GM10248 (cell line): ENCODE measurements at regions not wholly inside any gene's neighbourhood (a gene's known extent, or its start where the extent isn't known, plus 50 kb on each side); places are given as distances from the start of the nearest gene placed in this dataset.
"Not testable (repeated sequence)": the region's sequence is repeated elsewhere in the genome, so short reads cannot be mapped to it uniquely, and the experiment has no call there.

Experiments
- CTCF ChIA-PET: fragments of 300-600 bp; sonication (Branson Sonifier 250); formaldehyde crosslinking; extraction: SDS; loops from one replicate; lab custom pipeline; 2021; ENCODE audit warnings: antibody characterized with exemption; lab: Yijun Ruan, JAX
- POLR2A ChIA-PET: fragments of 350-650 bp; sonication (Branson Sonifier 250); formaldehyde crosslinking; extraction: SDS; loops from one replicate; lab custom pipeline; 2020; ENCODE audit warnings: antibody characterized with exemption; lab: Yijun Ruan, JAX
- DNase-seq: peaks from one replicate; pipeline ENCODE4 v3.0.0; 2012; ENCODE audit errors: extremely low spot score

DNA sequence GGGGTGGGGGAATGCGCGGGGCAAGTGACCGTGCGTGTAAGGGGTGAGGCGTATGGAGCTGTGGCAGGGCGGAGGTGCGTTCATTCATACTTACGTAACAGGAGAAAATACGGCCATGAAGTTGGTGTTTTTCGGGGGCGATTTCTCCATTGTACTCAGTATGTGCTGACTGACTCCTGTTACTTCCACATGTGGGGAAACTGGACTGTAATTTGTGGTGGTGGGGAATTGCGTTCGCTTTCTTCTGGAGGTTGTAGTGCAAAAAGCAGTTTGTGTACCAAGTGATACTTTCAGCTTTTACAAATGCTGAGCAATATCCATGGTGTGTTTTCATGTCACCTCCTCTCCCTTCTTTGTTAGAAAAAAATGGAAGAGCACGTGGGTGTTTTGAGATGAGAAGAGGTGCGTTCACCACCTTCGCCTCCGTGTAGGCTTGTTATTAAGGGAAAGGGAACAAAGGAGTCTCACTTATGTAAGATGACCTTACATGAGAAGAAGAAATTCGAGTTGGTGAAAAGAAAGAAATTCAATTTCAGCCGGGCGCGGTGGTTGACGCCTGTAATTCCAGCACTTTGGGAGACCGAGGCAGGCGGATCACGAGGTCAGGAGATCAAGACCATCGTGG is 181.1 kb upstream of the NOTCH2NLA start:
- DNase-seq, POLR2A ChIA-PET, CTCF ChIA-PET: not testable (repeated sequence)

DNA sequence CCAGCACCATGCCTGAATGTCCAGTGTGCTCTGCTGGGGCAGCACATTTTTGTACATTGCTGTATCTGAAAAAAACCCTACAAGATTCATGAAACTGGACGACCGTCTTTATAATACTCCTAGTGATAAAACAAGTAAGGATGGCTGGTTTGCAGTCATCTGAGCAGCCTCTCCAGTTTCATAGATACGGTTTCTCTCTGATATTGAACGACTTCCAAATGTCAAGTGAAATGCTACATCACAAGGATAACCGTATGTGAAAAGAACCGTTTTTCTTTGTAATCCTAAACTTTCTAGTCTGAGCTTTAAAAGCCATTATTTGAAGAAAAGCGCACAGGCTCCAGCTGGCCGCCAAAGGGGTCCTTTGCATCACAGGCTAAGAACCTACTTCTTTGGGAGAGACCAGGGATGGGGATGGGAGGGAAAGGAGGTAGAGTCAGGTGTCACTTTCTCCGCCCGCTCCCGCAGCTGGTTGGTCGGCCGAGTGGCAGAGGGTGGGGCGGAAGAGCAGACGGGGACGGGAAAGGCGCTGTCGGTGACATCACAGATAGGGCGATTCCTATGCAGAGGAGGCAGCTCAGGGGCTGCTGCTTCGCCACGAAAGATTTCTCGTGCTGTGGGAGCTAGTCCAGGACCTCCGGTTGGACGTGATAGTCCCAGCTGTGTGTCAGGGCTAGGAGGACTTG is 180.4 kb upstream of the NOTCH2NLA start:
- DNase-seq, POLR2A ChIA-PET, CTCF ChIA-PET: not testable (repeated sequence)

DNA sequence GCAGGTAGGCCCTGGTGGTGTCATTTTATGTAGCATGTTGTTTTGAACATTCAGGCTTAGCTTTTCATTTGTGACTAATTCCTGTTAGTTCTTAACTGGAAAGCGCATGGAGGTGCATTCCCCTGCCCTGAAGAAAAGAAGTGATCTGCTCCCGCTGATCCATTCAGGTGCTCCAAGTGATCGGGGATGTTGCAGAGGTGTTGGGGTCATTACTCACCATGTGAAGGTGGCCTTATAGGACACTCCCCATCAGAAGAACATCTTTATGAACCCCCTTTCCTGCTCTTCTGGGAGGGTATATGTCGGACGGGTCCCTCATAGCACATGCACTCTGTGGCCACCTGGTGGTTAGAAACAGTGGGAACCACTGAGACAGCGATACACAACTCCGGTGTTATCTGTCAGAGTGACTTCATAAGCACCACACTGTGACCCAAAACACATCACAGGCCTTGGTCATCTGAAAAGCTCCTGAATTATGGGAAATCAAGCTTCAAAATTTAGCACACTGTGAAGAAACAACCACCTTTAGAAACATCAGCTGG is 172.5 kb upstream of the NOTCH2NLA start:
- DNase-seq, POLR2A ChIA-PET, CTCF ChIA-PET: not testable (repeated sequence)

DNA sequence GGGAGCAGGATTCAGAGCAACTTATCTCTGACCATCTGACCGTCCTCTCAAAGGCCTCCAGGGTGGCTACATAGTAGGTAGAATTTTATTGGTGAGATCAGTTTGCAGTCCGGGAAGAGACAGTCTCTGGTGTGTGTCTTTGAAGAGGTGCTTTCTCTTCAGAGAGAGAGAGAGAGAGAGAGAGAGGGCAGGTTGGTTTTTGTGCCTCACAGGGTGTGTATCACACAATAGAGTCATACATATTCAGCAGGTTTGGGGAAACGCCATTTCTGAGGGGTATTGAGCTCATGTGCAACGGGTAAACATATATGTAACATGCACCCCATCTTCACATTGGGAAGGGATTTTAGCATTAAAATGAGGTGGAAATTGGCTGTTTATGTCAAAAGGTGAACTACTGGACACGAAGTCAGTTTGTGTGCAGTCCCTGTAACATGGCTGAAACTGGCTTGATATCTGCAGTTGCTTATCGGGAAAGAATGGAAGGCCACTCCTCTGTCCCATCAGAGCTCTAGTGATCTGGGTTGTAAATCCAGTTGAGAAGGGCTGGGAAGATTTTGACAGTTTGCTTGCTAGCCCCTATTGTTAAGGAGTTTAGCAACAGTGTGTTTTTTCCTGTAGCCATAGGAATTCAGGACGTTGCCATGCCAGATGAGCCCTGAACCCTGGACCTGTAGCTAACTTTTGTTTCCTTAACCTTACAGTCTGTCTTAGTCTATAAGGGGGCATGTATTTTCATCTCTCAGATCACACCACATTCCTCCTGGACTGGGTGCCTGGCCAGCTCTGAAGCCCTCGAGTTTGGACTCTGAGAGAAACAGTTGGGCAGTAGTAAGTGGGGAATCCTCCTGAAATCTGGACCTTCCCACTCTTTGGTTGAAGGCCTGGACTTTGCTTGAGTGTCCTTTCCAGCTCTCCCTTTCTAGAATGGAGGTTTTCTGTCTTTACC is 171.6 kb upstream of the NOTCH2NLA start:
- CTCF ChIA-PET, POLR2A ChIA-PET, DNase-seq: not testable (repeated sequence)

DNA sequence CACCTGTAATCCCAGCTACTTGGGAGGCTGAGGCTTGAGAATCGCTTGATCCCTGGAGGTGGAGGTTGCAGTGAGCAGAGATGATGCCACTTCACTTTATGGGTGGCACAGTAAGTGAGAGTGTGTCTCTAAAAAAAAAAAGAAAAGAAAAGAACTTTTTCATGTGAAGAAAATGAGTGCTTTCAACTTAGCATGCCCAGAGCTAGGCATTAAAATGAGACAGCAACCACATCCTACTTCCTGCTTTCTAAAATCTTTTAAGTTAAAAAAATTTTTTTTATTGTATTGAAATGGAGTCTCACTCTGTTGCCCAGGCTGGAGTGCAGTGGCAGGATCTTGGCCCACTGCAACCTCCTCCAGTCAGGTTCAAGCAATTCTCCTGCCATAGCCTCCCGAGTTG is 170.4 kb upstream of the NOTCH2NLA start:
- POLR2A ChIA-PET, CTCF ChIA-PET, DNase-seq: not testable (repeated sequence)

DNA sequence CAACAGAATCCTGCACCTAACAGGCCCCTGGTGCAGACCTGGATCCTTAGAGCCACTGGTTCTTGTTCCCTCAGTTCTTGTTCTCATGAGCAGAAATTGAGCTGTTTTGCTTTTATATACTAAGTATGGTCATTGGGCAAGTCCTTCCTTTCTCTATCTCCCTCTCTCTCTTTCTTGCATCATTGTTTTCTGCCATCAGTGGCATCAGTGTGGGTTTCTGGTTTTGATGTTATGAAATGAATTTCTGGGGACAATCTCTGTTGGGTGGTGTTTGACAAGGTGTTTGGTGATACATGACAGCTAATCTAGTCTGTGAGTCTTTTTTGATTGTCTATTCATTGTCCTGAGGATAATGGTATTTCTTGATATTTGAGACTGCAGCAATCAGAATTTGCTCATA is 168.0 kb upstream of the NOTCH2NLA start:
- POLR2A ChIA-PET, result not testable (repeated sequence)

DNA sequence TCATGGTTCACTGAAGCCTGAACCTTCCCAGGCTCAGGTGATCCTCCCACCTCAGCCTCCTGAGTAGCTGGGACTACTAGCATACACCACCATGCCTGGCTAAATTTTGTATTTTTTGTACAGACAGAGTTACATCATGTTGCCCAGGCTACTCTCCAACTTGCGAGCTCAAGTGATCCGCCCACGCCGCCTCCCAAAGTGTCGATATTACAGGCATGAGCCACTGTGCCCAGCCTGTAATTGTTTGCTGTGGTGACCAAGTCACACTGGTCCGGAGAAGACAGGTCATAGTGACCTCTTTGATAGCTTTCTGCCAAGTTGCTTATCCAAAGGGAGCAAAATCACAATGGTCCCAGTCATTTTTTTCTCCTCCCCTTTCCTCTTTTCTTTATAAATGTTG is 167.4 kb upstream of the NOTCH2NLA start:
- DNase-seq, CTCF ChIA-PET, POLR2A ChIA-PET: not testable (repeated sequence)

More for the DNA sequence above, 168.0 kb upstream of the NOTCH2NLA start:
- DNase-seq, CTCF ChIA-PET: not testable (repeated sequence)

DNA sequence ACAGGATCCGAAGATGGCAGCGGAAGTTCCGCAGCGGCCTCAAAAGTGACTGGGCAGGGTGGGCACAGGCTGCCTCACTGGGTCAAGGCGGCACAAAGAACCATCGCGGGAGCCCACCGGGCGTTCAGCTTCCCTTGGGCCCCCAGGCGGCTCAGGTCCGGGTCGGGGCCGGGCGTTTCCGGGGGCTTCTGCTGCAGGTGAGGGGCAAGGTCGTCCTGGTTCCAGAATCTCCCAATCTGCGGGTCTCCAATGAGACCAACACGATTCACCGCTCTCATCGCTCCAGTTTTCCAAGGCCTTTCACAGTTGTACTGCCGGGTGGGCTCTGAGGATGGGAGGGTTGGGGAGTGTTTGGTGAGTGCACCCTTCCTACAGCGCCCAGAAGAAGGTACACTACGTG is 165.0 kb upstream of the NOTCH2NLA start:
- CTCF ChIA-PET, POLR2A ChIA-PET, DNase-seq: not testable (repeated sequence)

DNA sequence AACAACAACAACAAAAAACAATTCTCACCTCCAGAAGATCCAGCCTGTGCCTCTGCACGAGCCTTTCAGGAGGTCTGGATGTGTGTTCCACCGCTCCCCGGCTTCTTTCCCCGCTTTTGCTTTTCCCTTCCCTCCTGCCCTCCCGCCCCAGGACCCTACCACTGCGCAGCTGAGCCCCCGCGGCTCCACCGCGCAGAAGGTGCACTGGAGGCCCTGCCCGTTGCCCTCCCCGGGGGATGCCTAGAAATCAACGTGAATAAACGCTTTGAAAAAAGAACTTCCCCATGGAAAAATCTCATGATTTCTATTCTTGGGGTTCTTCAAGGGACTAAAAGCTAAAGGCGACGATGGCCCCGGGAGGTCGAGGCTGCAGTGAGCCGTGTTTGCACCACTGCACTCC is 164.3 kb upstream of the NOTCH2NLA start:
- DNase-seq, POLR2A ChIA-PET, CTCF ChIA-PET: not testable (repeated sequence)

DNA sequence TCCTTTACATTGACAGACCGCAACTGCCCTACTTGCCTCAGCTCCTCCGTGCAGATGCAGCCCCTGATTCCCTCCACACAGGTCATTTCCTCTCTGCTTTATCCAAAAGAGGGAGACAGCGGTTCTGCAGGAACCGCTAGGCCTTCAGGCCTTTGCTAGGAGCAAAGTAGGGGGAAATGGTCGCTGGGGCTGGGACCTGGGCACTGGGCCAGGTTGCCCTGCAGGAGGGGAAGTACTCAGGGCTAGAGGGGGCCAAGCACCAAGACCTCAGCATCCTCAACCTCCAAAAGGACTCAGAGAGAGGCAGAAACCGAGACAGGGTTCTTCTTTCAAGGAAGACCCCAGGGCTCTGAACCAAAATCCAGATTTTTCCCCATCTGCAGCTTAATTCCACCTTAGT is 160.4 kb upstream of the NOTCH2NLA start:
- POLR2A ChIA-PET, DNase-seq: not testable (repeated sequence)

DNA sequence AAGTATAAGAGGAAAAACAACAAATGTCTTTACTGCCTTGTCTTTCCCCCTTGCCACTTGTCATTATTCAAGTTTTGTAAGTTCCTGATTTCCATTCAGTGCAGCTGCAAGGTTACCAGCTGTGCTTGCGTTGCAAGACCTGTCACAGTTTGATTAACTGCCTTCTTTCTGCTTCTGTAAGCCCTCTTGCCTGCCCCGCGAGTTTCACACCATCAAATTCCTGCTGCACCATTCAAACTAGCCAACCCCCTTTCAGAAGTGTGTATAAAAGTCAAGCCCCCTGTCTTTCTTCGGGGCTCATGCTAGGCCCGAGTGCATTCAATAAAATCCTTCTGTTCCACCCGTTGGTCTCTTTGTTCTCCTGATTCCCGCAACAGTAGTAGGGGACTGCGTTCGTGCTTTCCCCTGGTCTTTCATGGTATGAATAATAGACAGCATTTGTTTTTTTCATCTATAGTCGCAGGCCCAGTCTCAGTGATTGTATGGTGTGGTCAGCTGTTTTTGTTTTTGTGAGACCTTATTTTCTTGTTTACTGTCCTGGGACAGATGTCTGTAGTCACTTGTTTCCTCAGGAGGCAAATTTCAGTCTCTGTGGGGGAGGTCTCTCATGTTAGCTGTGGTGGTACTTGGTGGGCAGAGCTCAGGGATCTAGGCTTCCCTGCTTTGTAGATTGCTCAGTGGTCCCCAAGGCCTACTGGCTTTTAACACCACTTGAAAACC is 159.1 kb upstream of the NOTCH2NLA start:
- DNase-seq, CTCF ChIA-PET: not testable (repeated sequence)
- POLR2A ChIA-PET, result interaction anchor here (1.0 to 1.5 kb wide), 3 partner anchors 10 to 697 kb away, joined by 3 to 40 read pairs (median 5); no protein-coding TSS in a partner anchor

More for the DNA sequence above, 160.4 kb upstream of the NOTCH2NLA start:
- CTCF ChIA-PET, result not testable (repeated sequence)

DNA sequence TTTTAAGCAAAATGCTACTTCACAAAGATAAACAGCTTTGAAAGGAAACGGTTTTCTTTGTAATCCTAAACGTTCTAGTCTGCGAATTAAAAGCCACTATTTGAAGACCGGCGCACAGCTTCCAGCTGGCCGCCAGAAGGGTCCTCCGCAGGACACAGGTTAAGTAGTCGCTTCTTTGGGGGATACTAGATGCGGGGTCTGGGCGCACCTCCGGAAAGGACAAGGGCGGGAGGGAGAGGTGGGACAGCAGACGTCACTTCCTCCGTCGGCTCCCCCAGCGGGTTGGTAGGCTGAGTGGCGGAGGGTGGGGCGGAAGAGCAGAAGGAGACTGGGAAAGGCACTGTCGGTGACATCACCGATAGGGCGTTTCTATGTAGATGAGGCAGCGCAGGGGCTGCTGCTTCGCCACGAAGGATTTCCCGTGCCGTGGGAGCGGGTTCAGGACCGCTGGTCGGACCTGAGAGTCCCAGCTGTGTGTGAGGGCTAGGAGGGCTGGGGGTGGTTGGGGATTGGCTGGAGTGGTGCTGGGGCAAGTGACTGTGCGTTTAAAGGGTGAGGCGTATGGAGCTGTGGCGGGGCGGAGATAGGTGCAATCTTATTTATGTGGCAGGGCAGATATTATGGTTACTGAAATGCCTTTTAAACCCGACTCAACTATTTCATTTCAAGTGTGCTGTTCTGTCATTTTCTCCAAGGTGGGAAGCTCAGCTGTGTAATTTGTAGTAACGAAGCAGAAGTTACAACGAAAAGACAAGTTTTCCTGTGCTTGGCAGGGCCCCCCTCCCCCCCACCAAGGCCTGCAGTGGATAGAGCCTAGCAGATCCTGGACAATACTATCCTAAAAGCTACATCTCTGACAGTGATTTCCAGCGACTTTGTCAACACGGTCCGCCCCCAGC is 158.3 kb upstream of the NOTCH2NLA start:
- CTCF ChIA-PET, result not testable (repeated sequence)
- POLR2A ChIA-PET, result interaction anchor here (1.0 to 1.5 kb wide), 3 partner anchors 9 to 697 kb away, joined by 3 to 40 read pairs (median 5); no protein-coding TSS in a partner anchor
- peak; percentile 56 for DNase-seq

DNA sequence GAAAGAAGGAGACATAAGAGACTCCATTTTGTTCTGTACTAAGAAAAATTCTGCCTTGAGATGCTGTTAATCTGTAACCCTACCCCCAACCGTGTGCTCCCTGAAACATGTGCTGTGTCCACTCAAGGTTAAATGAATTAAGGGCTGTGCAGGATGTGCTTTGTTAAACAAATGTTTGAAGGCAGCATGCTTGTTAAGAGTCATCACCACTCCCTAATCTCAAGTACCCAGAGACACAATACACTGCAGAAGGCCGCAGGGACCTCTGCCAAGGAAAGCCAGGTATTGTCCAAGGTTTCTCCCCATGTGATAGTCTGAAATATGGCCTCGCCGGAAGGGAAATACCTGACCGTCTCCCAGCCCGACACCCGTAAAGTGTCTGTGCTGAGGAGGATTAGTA is 152.4 kb upstream of the NOTCH2NLA start:
- CTCF ChIA-PET, DNase-seq, POLR2A ChIA-PET: not testable (repeated sequence)

DNA sequence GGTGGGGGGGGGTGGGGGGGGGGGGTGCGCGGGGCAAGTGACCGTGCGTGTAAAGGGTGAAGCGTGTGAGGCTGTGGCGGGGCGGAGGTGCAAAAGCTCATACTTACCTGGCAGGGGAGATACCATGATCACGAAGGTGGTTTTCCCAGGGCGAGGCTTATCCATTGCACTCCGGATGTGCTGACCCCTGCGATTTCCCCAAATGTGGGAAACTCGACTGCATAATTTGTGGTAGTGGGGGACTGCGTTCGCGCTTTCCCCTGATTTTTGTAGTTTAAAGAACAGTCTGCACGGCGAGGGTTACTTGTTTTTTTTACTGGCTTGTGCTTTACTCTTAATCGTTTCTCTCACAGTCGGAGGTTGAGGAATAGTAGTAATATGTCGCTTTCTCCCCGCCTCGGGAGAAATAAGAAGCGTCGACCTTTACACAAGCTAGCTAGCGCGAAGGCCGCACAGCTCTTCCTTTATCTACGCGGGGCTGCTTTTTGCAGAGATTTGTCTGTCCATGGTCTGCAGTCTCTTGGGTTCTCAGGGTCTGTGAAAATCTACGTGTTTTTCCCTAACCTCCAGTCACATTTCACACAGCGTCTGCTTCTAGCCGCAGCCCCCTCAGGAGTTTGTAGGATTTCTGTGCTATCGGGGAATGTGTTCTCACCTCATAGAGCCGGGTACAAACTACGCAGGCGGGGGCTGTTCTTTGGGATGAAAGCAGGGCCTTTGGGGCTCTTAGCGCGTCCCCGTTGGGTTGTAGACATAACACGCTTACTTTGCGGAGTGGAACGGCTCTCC is 148.1 kb upstream of the NOTCH2NLA start:
- CTCF ChIA-PET, result not testable (repeated sequence)
- peak; percentile 69 for DNase-seq
- POLR2A ChIA-PET, result interaction anchor here (0.6 to 3.1 kb wide), 7 partner anchors 10 to 1977 kb away, joined by 3 to 40 read pairs (median 4); no protein-coding TSS in a partner anchor

DNA sequence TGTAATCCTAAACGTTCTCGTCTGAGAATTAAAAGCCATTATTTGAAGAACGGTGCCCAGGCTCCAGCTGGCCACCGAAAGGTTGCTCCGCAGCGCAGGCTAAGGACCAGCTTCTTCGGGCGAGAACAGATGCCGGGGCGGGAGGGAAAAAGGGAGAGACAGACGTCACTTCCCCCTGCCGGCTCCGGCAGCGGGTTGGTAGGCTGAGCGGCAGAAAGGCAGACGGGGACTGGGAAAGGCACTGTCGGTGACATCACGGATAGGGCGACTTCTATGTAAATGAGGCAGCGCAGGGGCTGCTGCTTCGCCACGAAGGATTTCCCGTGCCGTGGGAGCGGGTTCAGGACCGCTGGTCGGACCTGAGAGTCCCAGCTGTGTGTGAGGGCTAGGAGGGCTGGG is 147.5 kb upstream of the NOTCH2NLA start:
- DNase-seq, CTCF ChIA-PET: not testable (repeated sequence)
- POLR2A ChIA-PET, result interaction anchor here (0.6 to 3.1 kb wide), 4 partner anchors 11 to 708 kb away, joined by 3 to 40 read pairs (median 12); no protein-coding TSS in a partner anchor
